ENCODE measurements at regions not wholly inside any gene's neighbourhood (a gene's known extent, or its start where the extent isn't known, plus 50 kb on each side); places are given as distances from the start of the nearest gene placed in this dataset.
"Not testable (repeated sequence)": the region's sequence is repeated elsewhere in the genome, so short reads cannot be mapped to it uniquely, and the experiment has no call there.

DNA sequence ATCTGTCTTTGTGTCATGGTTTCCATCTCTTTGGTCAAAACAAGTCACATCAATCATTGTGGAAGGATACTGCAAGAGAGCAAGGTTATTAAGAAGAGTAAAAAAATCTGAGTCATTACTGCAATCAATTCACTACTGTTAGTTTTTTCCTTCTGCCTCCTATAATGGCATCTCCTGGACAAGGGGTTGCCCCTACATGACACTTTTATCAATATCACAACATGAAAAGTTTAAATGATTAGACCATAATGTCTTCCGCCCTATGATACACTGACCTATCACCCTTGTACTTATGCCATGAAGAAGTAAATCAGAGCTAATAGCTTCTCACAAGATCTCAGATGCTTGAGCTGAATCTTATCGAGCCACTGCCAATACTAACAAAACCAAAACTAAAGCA is 223.9 kb downstream of the KCNK2 start:
- Histone ChIP-seq H3K27me3 (ENCODE audit: control insufficient read depth, insufficient read depth, low read length, poor library complexity, severe bottlenecking) (no peaks in the 10 kb centered on the region), H3K9me3 (ENCODE audit: control insufficient read depth, low read length) (no peaks in the 10 kb centered on the region), H3K9ac (ENCODE audit: extremely low read depth, low read length, poor library complexity, severe bottlenecking) (no peak overlapping the region), H3K4me3 (ENCODE audit: low read length) (no peak overlapping the region), H3K4me1 (ENCODE audit: control insufficient read depth, insufficient read depth, low read length) (no peaks in the 10 kb centered on the region), H3K27ac (ENCODE audit: low read depth, low read length) (no peak overlapping the region), H3K36me3 (ENCODE audit: control insufficient read depth, insufficient read depth, low read length) (no peaks in the 10 kb centered on the region)
- TF ChIP-seq, protein P1, sequence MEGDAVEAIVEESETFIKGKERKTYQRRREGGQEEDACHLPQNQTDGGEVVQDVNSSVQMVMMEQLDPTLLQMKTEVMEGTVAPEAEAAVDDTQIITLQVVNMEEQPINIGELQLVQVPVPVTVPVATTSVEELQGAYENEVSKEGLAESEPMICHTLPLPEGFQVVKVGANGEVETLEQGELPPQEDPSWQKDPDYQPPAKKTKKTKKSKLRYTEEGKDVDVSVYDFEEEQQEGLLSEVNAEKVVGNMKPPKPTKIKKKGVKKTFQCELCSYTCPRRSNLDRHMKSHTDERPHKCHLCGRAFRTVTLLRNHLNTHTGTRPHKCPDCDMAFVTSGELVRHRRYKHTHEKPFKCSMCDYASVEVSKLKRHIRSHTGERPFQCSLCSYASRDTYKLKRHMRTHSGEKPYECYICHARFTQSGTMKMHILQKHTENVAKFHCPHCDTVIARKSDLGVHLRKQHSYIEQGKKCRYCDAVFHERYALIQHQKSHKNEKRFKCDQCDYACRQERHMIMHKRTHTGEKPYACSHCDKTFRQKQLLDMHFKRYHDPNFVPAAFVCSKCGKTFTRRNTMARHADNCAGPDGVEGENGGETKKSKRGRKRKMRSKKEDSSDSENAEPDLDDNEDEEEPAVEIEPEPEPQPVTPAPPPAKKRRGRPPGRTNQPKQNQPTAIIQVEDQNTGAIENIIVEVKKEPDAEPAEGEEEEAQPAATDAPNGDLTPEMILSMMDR (conservative IDR thresholded peaks at IDR 0.05): no peak
- no peak overlapping the region for H3K4me3 Mint-ChIP-seq
- 82 to 90% methylated on average over 1 to 2 of the region's 2 CpGs for WGBS, 2 experiments (ENCODE audit: insufficient coverage in 1 of 2, insufficient read length in 1 of 2)
- no peaks in the 10 kb centered on the region for H3K9me3 Mint-ChIP-seq
- DNase-seq: no peak
- H3K27me3 Mint-ChIP-seq (ENCODE audit: insufficient read depth): no peaks in the 10 kb centered on the region
- no peaks in the 10 kb centered on the region for H3K36me3 Mint-ChIP-seq (ENCODE audit: low read depth)
- no peak overlapping the region for H3K27ac Mint-ChIP-seq
- H3K4me1 Mint-ChIP-seq: no peaks in the 10 kb centered on the region

DNA sequence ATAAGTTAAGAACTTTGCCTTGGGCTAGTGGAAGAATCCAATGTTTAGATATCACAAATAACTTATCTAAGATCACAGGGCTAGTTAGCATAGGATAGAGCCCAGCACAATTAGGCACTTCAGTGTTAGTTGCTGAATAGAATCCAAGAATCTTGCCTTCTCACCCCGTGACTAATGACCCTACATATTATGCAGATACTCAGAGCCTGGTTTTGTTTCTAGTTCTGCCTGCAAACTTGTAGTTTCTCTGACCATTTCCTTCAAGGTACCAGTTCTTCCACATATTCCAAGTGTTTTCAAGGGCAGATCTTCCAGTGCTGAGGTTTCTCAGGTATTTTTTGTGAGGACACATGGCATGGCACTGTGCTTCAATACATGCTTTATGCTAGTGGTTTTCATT is 239.3 kb downstream of the KCNK2 start:
- H3K9me3 Mint-ChIP-seq: peaks cover 52% of the 10 kb centered on the region
- H3K4me1 Mint-ChIP-seq: no peaks in the 10 kb centered on the region
- peaks cover 4% of the 10 kb centered on the region for H3K36me3 Mint-ChIP-seq (ENCODE audit: low read depth)

DNA sequence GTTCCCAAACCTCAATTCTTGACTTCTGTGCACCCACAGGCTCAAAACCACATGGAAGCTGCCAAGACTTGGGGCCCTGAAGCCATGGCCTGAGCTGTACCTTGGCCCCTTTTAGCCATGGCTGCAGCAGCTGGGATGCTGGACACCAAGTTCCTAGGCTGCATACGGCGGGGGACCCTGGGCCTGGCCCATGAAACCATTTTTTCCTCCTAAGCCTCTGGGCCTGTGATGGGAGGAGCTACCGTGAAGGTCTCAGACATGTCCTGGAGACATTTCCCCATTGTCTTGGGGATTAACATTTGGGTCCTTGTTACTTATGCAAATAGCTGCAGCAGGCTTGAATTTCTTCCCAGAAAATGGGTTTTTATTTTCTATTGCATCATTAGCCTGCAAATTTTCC is 241.5 kb downstream of the KCNK2 start:
- not testable (repeated sequence) for H3K27me3 ChIP-seq (ENCODE audit: control insufficient read depth, insufficient read depth, low read length, poor library complexity, severe bottlenecking); DNase-seq
- peaks cover 49% of the 10 kb centered on the region for H3K9me3 Mint-ChIP-seq

More for the DNA sequence above, 239.3 kb downstream of the KCNK2 start:
- Histone ChIP-seq H3K27me3 (ENCODE audit: control insufficient read depth, insufficient read depth, low read length, poor library complexity, severe bottlenecking) (no peaks in the 10 kb centered on the region), H3K9ac (ENCODE audit: extremely low read depth, low read length, poor library complexity, severe bottlenecking) (no peak overlapping the region), H3K4me3 (ENCODE audit: low read length) (no peak overlapping the region), H3K4me1 (ENCODE audit: control insufficient read depth, insufficient read depth, low read length) (no peaks in the 10 kb centered on the region), H3K36me3 (ENCODE audit: control insufficient read depth, insufficient read depth, low read length) (no peaks in the 10 kb centered on the region), H3K9me3 (ENCODE audit: control insufficient read depth, low read length) (peaks cover 23% of the 10 kb centered on the region), H3K27ac (ENCODE audit: low read depth, low read length) (no peak overlapping the region)
- no peak overlapping the region for H3K27ac Mint-ChIP-seq
- TF ChIP-seq, protein P1 (conservative IDR thresholded peaks at IDR 0.05): no peak
- no peaks in the 10 kb centered on the region for H3K27me3 Mint-ChIP-seq (ENCODE audit: insufficient read depth)
- DNase-seq: no peak
- H3K4me3 Mint-ChIP-seq: no peak overlapping the region
- 95% methylated on average over 1 of the region's 1 CpG; no CpG with 5 or more reads in 1 of the 2 experiments for WGBS, 2 experiments (ENCODE audit: insufficient coverage in 1 of 2, insufficient read length in 1 of 2)

DNA sequence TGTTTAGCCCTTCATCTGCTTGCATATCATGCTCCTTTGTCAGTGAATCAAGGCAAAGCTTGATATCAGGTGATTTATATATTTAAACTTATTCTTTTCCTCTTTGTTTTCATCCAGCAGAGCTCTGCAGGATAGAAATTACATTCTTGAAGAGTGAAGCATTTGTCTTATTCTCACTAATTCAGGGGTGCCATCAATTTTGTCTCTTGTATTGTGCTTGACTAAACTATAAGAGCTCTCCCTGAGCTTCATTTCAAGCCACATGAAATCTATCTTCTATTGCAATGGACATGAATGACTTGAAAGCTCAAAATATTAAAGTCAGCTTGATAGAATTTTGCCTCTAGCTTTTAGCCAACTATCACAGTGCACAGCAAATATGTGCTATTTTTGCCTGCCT is 236.7 kb upstream of the KCTD3 start:
- no peaks in the 10 kb centered on the region for H3K27me3 Mint-ChIP-seq (ENCODE audit: insufficient read depth)
- no peaks in the 10 kb centered on the region for H3K4me1 Mint-ChIP-seq
- TF ChIP-seq, protein P1 (conservative IDR thresholded peaks at IDR 0.05): no peak
- H3K36me3 ChIP-seq (ENCODE audit: control insufficient read depth, insufficient read depth, low read length): no peaks in the 10 kb centered on the region
- H3K4me3 ChIP-seq (ENCODE audit: low read length): no peak overlapping the region
- H3K9ac ChIP-seq (ENCODE audit: extremely low read depth, low read length, poor library complexity, severe bottlenecking): no peak overlapping the region
- H3K36me3 Mint-ChIP-seq (ENCODE audit: low read depth): peaks cover 2% of the 10 kb centered on the region
- no peak overlapping the region for H3K27ac ChIP-seq (ENCODE audit: low read depth, low read length)
- H3K4me1 ChIP-seq (ENCODE audit: control insufficient read depth, insufficient read depth, low read length): no peaks in the 10 kb centered on the region
- DNase-seq: no peak
- no peak overlapping the region for H3K27ac Mint-ChIP-seq
- peaks cover 11% of the 10 kb centered on the region for H3K9me3 ChIP-seq (ENCODE audit: control insufficient read depth, low read length)
- no peak overlapping the region for H3K4me3 Mint-ChIP-seq
- no peaks in the 10 kb centered on the region for H3K27me3 ChIP-seq (ENCODE audit: control insufficient read depth, insufficient read depth, low read length, poor library complexity, severe bottlenecking)
- peaks cover 16% of the 10 kb centered on the region for H3K9me3 Mint-ChIP-seq

More for the DNA sequence above, 241.5 kb downstream of the KCNK2 start:
- Histone ChIP-seq H3K9me3 (ENCODE audit: control insufficient read depth, low read length) (peaks cover 34% of the 10 kb centered on the region), H3K4me3 (ENCODE audit: low read length) (peak overlapping the region; percentile 29)
- H3K4me3 Mint-ChIP-seq; H3K27ac ChIP-seq (ENCODE audit: low read depth, low read length); H3K9ac ChIP-seq (ENCODE audit: extremely low read depth, low read length, poor library complexity, severe bottlenecking); H3K36me3 ChIP-seq (ENCODE audit: control insufficient read depth, insufficient read depth, low read length); H3K27ac Mint-ChIP-seq; H3K4me1 ChIP-seq (ENCODE audit: control insufficient read depth, insufficient read depth, low read length); H3K27me3 Mint-ChIP-seq (ENCODE audit: insufficient read depth); H3K36me3 Mint-ChIP-seq (ENCODE audit: low read depth); H3K4me1 Mint-ChIP-seq: not testable (repeated sequence)
- 80 to 96% methylated on average over 1 to 3 of the region's 3 CpGs for WGBS, 2 experiments (ENCODE audit: insufficient coverage in 1 of 2, insufficient read length in 1 of 2)

Data from endodermal cell (in vitro differentiated cells).